ENCODE measurements at regions not wholly inside any gene's neighbourhood (a gene's known extent, or its start where the extent isn't known, plus 50 kb on each side); places are given as distances from the start of the nearest gene placed in this dataset.

- Histone ChIP-seq H2AFZ (ENCODE audit: low read depth, low read length, poor library complexity, severe bottlenecking) (no peak overlapping the region), H3K9me2 (ENCODE audit: insufficient read depth) (no peaks in the 10 kb centered on the region), H3K27me3 (ENCODE audit: insufficient read depth, low read length) (no peaks in the 10 kb centered on the region), H3K4me2 (ENCODE audit: low read length) (no peak overlapping the region), H3K79me2 (ENCODE audit: insufficient read depth, low read length) (no peaks in the 10 kb centered on the region), H3K9me3 (ENCODE audit: control insufficient read depth in 1 of 2, insufficient read depth in 1 of 2, low read depth in 1 of 2, low read length in 2 of 2) (no peaks in the 10 kb centered on the region), H3K4me1 (ENCODE audit: control insufficient read depth in 1 of 2, insufficient read depth in 2 of 2, low read length in 2 of 2) (no peaks in the 10 kb centered on the region), H3K36me3 (ENCODE audit: control insufficient read depth in 1 of 2, insufficient read depth in 2 of 2, low read length in 2 of 2) (no peaks in the 10 kb centered on the region), H3K27ac (ENCODE audit: low read depth, low read length) (no peak overlapping the region), H3K4me3 (replicated peaks in 1 of 2; ENCODE audit: low read depth in 1 of 2, low read length in 2 of 2) (no peak overlapping the region), H4K20me1 (ENCODE audit: insufficient read depth) (no peaks in the 10 kb centered on the region), H3K9ac (ENCODE audit: low read length) (no peak overlapping the region)
- no peak for ATAC-seq
- DNase-seq (ENCODE audit: low read depth, low spot score), result no peak
- TF ChIP-seq EZH2phosphoT487 (IDR thresholded peaks at IDR 0.05; ENCODE audit: borderline replicate concordance), result no peak
- no peak for TF ChIP-seq SIN3A (IDR thresholded peaks at IDR 0.05; ENCODE audit: low read depth)
- no peak for TF ChIP-seq EZH2 (IDR thresholded peaks at IDR 0.05)
- no peak for TF ChIP-seq EGR1 (IDR thresholded peaks at IDR 0.05; ENCODE audit: low read depth)
- no peak for TF ChIP-seq ZFX (IDR thresholded peaks at IDR 0.05)
- TF ChIP-seq ZNF274 (IDR thresholded peaks at IDR 0.05; ENCODE audit: low read depth, low read length), result no peak
- TF ChIP-seq CTCF (IDR thresholded peaks at IDR 0.05 in 2 of 3, conservative IDR thresholded peaks at IDR 0.05 in 1 of 3; ENCODE audit: borderline replicate concordance in 1 of 3, insufficient read depth in 1 of 3, low read depth in 2 of 3, low read length in 2 of 3), result no peak
- TF ChIP-seq CEBPB (IDR thresholded peaks at IDR 0.05; ENCODE audit: low read depth), result no peak
- no peak for TF ChIP-seq TCF7L2 (IDR thresholded peaks at IDR 0.05; ENCODE audit: borderline replicate concordance, extremely low read depth, insufficient read depth, insufficient read length)
- no peak for TF ChIP-seq SRF (IDR thresholded peaks at IDR 0.05; ENCODE audit: low read depth)
- no peak for TF ChIP-seq ELF1 (IDR thresholded peaks at IDR 0.05; ENCODE audit: borderline replicate concordance, low read depth)
- no peak for TF ChIP-seq YY1 (IDR thresholded peaks at IDR 0.05; ENCODE audit: extremely low read depth, insufficient replicate concordance, low read depth, low read length)
- TF ChIP-seq RAD21 (IDR thresholded peaks at IDR 0.05; ENCODE audit: low read depth), result no peak
- no peak for TF ChIP-seq CBX3 (IDR thresholded peaks at IDR 0.05; ENCODE audit: low read depth)
- TF ChIP-seq, protein P1, sequence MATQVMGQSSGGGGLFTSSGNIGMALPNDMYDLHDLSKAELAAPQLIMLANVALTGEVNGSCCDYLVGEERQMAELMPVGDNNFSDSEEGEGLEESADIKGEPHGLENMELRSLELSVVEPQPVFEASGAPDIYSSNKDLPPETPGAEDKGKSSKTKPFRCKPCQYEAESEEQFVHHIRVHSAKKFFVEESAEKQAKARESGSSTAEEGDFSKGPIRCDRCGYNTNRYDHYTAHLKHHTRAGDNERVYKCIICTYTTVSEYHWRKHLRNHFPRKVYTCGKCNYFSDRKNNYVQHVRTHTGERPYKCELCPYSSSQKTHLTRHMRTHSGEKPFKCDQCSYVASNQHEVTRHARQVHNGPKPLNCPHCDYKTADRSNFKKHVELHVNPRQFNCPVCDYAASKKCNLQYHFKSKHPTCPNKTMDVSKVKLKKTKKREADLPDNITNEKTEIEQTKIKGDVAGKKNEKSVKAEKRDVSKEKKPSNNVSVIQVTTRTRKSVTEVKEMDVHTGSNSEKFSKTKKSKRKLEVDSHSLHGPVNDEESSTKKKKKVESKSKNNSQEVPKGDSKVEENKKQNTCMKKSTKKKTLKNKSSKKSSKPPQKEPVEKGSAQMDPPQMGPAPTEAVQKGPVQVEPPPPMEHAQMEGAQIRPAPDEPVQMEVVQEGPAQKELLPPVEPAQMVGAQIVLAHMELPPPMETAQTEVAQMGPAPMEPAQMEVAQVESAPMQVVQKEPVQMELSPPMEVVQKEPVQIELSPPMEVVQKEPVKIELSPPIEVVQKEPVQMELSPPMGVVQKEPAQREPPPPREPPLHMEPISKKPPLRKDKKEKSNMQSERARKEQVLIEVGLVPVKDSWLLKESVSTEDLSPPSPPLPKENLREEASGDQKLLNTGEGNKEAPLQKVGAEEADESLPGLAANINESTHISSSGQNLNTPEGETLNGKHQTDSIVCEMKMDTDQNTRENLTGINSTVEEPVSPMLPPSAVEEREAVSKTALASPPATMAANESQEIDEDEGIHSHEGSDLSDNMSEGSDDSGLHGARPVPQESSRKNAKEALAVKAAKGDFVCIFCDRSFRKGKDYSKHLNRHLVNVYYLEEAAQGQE (IDR thresholded peaks at IDR 0.05; ENCODE audit: low read depth), result no peak
- TF ChIP-seq SP1 (IDR thresholded peaks at IDR 0.05; ENCODE audit: low read depth), result no peak
- TF ChIP-seq POLR2A (IDR thresholded peaks at IDR 0.05; ENCODE audit: borderline replicate concordance, extremely low read depth, insufficient read depth, insufficient read length), result no peak
- no peak for TF ChIP-seq FOSL1 (IDR thresholded peaks at IDR 0.05; ENCODE audit: low read depth)
- TF ChIP-seq MAX (IDR thresholded peaks at IDR 0.05), result no peak
- intact Hi-C loops (cut with micrococcal nuclease), result no loop called here
- ChIA-PET CTCF (no interaction called here), RAD21 (ENCODE audit: low non-redundant PET in 1 of 2, low total read pairs in 2 of 2, uncharacterized antibody in 2 of 2, unreplicated experiment in 2 of 2) (no interaction called here), POLR2A (no interaction called here)
- no TSS peak for BruUV-seq (replicated peaks)
Observed at GRCh38 chr13:100735494-100735893, 60.9 kb upstream of the TMTC4 start.

All from HCT116 (cell line).